GM12878 (cell line): ENCODE measurements at regions not wholly inside any gene's neighbourhood (a gene's known extent, or its start where the extent isn't known, plus 50 kb on each side); places are given as distances from the start of the nearest gene placed in this dataset.

Experiments used
- ATAC-seq: fragments of 200-7000 bp; cut with Tn5 transposase; 3 replicates; pipeline ENCODE4 v1.9.1; 2020; ENCODE audit warnings: mild to moderate bottlenecking, moderate library complexity
- BruUV-seq: library from RNA; stranded (reverse); fragments of 400-500 nt; replicated peaks from 2 replicates; lab custom pipeline; 2021; lab: Mats Ljungman, UMichigan
- CTCF ChIA-PET: fragments of 300-600 bp; sonication (Branson Sonifier 250); formaldehyde crosslinking; extraction: SDS; loops from one replicate; lab custom pipeline; 2021; ENCODE audit warnings: inconsistent platforms; lab: Yijun Ruan, JAX
- POLR2A ChIA-PET: fragments of 350-600 bp; formaldehyde crosslinking; extraction: SDS; loops from one replicate; lab custom pipeline; 2021; ENCODE audit warnings: inconsistent platforms; lab: Charles Lee
- RAD21 ChIA-PET: fragments of 300-600 bp; sonication (Branson Sonifier 250); formaldehyde crosslinking; loops from one replicate; lab custom pipeline; 2023; ENCODE audit warnings: antibody characterized with exemption; ENCODE audit not compliant: unreplicated experiment; lab: Charles Lee
- SMC1A ChIA-PET: fragments of 300-600 bp; sonication (Branson Sonifier 250); formaldehyde crosslinking; loops from one replicate; lab custom pipeline; 2023; ENCODE audit not compliant: unreplicated experiment, uncharacterized antibody; lab: Charles Lee
- DNase-seq: peaks from one replicate; pipeline ENCODE4 v3.0.0-alpha.2; 2011; ENCODE audit warnings: low read depth, low spot score
- FAIRE-seq: peaks from 3 replicates; lab custom pipeline; 2011; peaks lifted over from hg19 to GRCh38; lab: Jason Lieb, UNC
- H2AFZ ChIP-seq: 2 replicates; pipeline ENCODE4 v1.6.0; 2011; ENCODE audit warnings: low read depth, low read length, control low read depth; ENCODE audit not compliant: control insufficient read depth
- H3K27ac ChIP-seq: 2 replicates; pipeline ENCODE4 v1.5.1; 2011; ENCODE audit warnings: control low read depth; ENCODE audit not compliant: control insufficient read depth, insufficient read depth
- H3K27me3 ChIP-seq, 2 experiments: replicated peaks in 1 of 2; 2 replicates each; pipeline versions ENCODE4 v1.6.0 to v1.6.1; 2011; ENCODE audit warnings: low read length in 1 of 2; ENCODE audit not compliant: control insufficient read depth in 2 of 2, insufficient read depth in 2 of 2
- H3K36me3 ChIP-seq, 2 experiments: 2 replicates each; pipeline ENCODE4 v1.5.1; 2011; ENCODE audit warnings: low read length in 1 of 2; ENCODE audit not compliant: control insufficient read depth in 2 of 2, insufficient read depth in 2 of 2
- H3K4me1 ChIP-seq: 2 replicates; pipeline ENCODE4 v1.6.1; 2011; ENCODE audit warnings: mild to moderate bottlenecking, low read length, moderate library complexity, mixed read lengths; ENCODE audit not compliant: control insufficient read depth, insufficient read depth
- H3K4me2 ChIP-seq: 2 replicates; pipeline ENCODE4 v1.6.0; 2011; ENCODE audit warnings: control low read depth; ENCODE audit not compliant: control insufficient read depth, insufficient read depth
- H3K4me3 ChIP-seq: fragments of 200-600 bp; sonication (generic); 2 replicates; pipeline ENCODE4 v1.5.1; 2016
- H3K79me2 ChIP-seq: 2 replicates; pipeline ENCODE4 v1.6.0; 2011; ENCODE audit warnings: low read length; ENCODE audit not compliant: control insufficient read depth, insufficient read depth
- H3K9ac ChIP-seq: 2 replicates; pipeline ENCODE4 v1.8.0; 2011; ENCODE audit warnings: low read length, control low read depth, mixed read lengths; ENCODE audit not compliant: control insufficient read depth, insufficient read depth
- H3K9me3 ChIP-seq: replicated peaks from 3 replicates; pipeline ENCODE4 v1.5.1; 2011; ENCODE audit warnings: mild to moderate bottlenecking, low read length; ENCODE audit not compliant: control insufficient read depth, insufficient read depth
- H4K20me1 ChIP-seq: 2 replicates; pipeline ENCODE4 v1.6.0; 2011; ENCODE audit not compliant: control insufficient read depth, insufficient read depth
- CREB1 ChIP-seq: IDR thresholded peaks from 2 replicates; pipeline ENCODE4 v1.6.1; 2012; ENCODE audit warnings: low read depth, mild to moderate bottlenecking, inconsistent platforms
- GABPA ChIP-seq: IDR thresholded peaks from 2 replicates; pipeline ENCODE4 v1.6.1; 2014; ENCODE audit warnings: antibody characterized with exemption, low read depth, mild to moderate bottlenecking, inconsistent platforms
- IRF5 ChIP-seq: fragments of 450-650 bp; IDR thresholded peaks from 2 replicates; pipeline ENCODE4 v1.6.1; 2017; ENCODE audit warnings: borderline replicate concordance
- JUND ChIP-seq: IDR thresholded peaks from 2 replicates; pipeline ENCODE4 v1.6.1; 2012; ENCODE audit warnings: low read depth, mild to moderate bottlenecking, low read length, improper control_type of control experiment, moderate library complexity
- KLF5 ChIP-seq: fragments of 450-650 bp; IDR thresholded peaks from 2 replicates; pipeline ENCODE4 v1.6.1; 2014; ENCODE audit warnings: mild to moderate bottlenecking; ENCODE audit not compliant: partially characterized antibody
- MAX ChIP-seq: IDR thresholded peaks from 2 replicates; pipeline ENCODE4 v1.6.1; 2012; ENCODE audit warnings: low read depth, low read length, improper control_type of control experiment
- PAX8 ChIP-seq: fragments of 450-650 bp; IDR thresholded peaks from 2 replicates; pipeline ENCODE4 v1.6.1; 2017; ENCODE audit warnings: mild to moderate bottlenecking, moderate library complexity
- SUPT20H ChIP-seq: IDR thresholded peaks from 2 replicates; pipeline ENCODE4 v1.6.1; 2011; ENCODE audit warnings: low read depth, mild to moderate bottlenecking, low read length, moderate library complexity, borderline replicate concordance; ENCODE audit not compliant: control insufficient read depth
- TBL1XR1 ChIP-seq: IDR thresholded peaks from 2 replicates; pipeline ENCODE4 v1.6.1; 2012; ENCODE audit warnings: low read depth, low read length, improper control_type of control experiment
- YY1 ChIP-seq: IDR thresholded peaks from 2 replicates; pipeline ENCODE4 v1.6.1; 2011; ENCODE audit warnings: low read depth, mild to moderate bottlenecking, low read length
- WGBS: methylation state at CpG from one replicate; pipeline ENCODE4 v1.1.6; 2016; ENCODE audit warnings: low lambda C conversion rate; ENCODE audit not compliant: insufficient replicate concordance, insufficient coverage; ENCODE audit errors: missing lambda C conversion rate; 5-methylcytosine and 5-hydroxymethylcytosine counted together
- in situ Hi-C: fragments of 300-500 bp; cut with MboI; formaldehyde crosslinking; loops from 9 replicates; pipeline ENCODE4 v1.14.3; 2018; ENCODE audit warnings: mixed read lengths
- intact Hi-C: fragments of 100-400 bp; cut with micrococcal nuclease; formaldehyde crosslinking; loops from one replicate; pipeline ENCODE4 v1.14.2; 2022; ENCODE audit not compliant: unreplicated experiment
- TF ChIP-seq, protein P1 (sequence below): fragments of 150-350 bp; IDR thresholded peaks from 2 replicates; pipeline ENCODE4 v1.6.1; 2014; ENCODE audit warnings: mild to moderate bottlenecking, low read depth, low read length

DNA sequence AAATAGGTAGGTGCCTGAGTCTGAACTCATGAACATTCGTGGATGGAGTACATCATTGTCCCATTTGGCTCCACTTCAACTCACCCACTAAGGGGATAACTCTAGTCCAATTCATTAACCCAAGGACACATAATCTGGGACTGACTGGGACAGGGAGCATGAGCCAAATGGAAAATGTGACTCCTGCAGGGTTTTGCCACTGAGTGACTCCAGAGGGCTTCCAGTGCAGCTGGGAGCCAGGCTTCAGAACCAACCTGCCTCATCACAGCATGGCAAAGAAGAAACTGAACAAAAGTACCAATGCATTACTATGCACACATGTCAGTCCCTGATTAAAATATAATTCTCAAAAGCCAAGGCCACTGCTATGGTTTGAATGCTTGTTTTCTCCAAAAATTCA, 159.7 kb upstream of the SNX2 start:
- no peak for DNase-seq
- SMC1A ChIA-PET: interaction anchor here (1.0 kb wide), 1 partner anchor 45 kb away, joined by 3 read pairs; no protein-coding TSS in a partner anchor
- 0% methylated on average over 1 of the region's 1 CpG for WGBS
- BruUV-seq: no TSS peak
- Histone ChIP-seq H3K4me2 (no peak overlapping the region), H3K27me3 (no peaks in the 10 kb centered on the region), H3K4me1 (no peaks in the 10 kb centered on the region), H3K9me3 (no peaks in the 10 kb centered on the region), H3K36me3 (no peaks in the 10 kb centered on the region), H3K9ac (no peak overlapping the region), H3K27ac (no peak overlapping the region), H3K79me2 (no peaks in the 10 kb centered on the region), H4K20me1 (no peaks in the 10 kb centered on the region), H3K4me3 (no peak overlapping the region), H2AFZ (no peak overlapping the region)
- no peak for ATAC-seq
- TF ChIP-seq KLF5: no peak
- no peak for TF ChIP-seq IRF5
- TF ChIP-seq YY1: no peak
- TF ChIP-seq JUND: no peak
- no peak for TF ChIP-seq CREB1
- no peak for TF ChIP-seq PAX8
- TF ChIP-seq, protein P1, sequence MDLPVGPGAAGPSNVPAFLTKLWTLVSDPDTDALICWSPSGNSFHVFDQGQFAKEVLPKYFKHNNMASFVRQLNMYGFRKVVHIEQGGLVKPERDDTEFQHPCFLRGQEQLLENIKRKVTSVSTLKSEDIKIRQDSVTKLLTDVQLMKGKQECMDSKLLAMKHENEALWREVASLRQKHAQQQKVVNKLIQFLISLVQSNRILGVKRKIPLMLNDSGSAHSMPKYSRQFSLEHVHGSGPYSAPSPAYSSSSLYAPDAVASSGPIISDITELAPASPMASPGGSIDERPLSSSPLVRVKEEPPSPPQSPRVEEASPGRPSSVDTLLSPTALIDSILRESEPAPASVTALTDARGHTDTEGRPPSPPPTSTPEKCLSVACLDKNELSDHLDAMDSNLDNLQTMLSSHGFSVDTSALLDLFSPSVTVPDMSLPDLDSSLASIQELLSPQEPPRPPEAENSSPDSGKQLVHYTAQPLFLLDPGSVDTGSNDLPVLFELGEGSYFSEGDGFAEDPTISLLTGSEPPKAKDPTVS: no peak
- no peak for TF ChIP-seq GABPA
- TF ChIP-seq TBL1XR1: no peak
- no peak for TF ChIP-seq SUPT20H
- no peak for TF ChIP-seq MAX
- CTCF ChIA-PET: no interaction called here
- intact Hi-C loops (no loop called here), in situ Hi-C loops (no loop called here)
- POLR2A ChIA-PET: interaction anchor here (0.6 to 0.7 kb wide), 2 partner anchors 13 to 920 kb away, joined by 4 read pairs; no protein-coding TSS in a partner anchor
- peak; percentile 54 for FAIRE-seq
- RAD21 ChIA-PET: no interaction called here
